ENCODE measurements at regions not wholly inside any gene's neighbourhood (a gene's known extent, or its start where the extent isn't known, plus 50 kb on each side); places are given as distances from the start of the nearest gene placed in this dataset.
A peak's percentile ranks its signal among the peaks of the same experiment; 100 is the strongest.

- Histone ChIP-seq H3K4me3 (ENCODE audit: insufficient read depth, low read length) (no peak overlapping the region), H3K36me3 (ENCODE audit: insufficient read depth, low read length) (no peaks in the 10 kb centered on the region), H3K4me2 (ENCODE audit: insufficient read depth, low read length) (no peak overlapping the region), H3K27me3 (ENCODE audit: insufficient read depth, low read length) (no peaks in the 10 kb centered on the region), H4K20me1 (ENCODE audit: insufficient read depth, low read length) (no peaks in the 10 kb centered on the region), H3K4me1 (ENCODE audit: insufficient read depth, low read length) (peaks cover 11% of the 10 kb centered on the region), H3K27ac (ENCODE audit: low read depth, low read length) (no peak overlapping the region), H3K9me3 (ENCODE audit: low read depth, low read length) (no peaks in the 10 kb centered on the region), H3K79me2 (ENCODE audit: insufficient read depth, low read length) (no peaks in the 10 kb centered on the region), H2AFZ (ENCODE audit: low read length) (peak overlapping the region; percentile 54)
- DNase-seq (ENCODE audit: insufficient read length, low spot score, missing footprints): no peak
- TF ChIP-seq CTCF (IDR thresholded peaks at IDR 0.05; ENCODE audit: extremely low read depth, low read depth, low read length): no peak
Observed at GRCh38 chr4:124946696-124947095, 234.2 kb upstream of the ANKRD50 start.

- Histone ChIP-seq H2AFZ (ENCODE audit: low read length) (peak overlapping the region; percentile 2), H3K4me1 (ENCODE audit: insufficient read depth, low read length) (peaks cover 23% of the 10 kb centered on the region), H4K20me1 (ENCODE audit: insufficient read depth, low read length) (no peaks in the 10 kb centered on the region), H3K9me3 (ENCODE audit: low read depth, low read length) (no peaks in the 10 kb centered on the region), H3K4me3 (ENCODE audit: insufficient read depth, low read length) (peak overlapping the region; percentile 54), H3K4me2 (ENCODE audit: insufficient read depth, low read length) (peak overlapping the region; percentile 62), H3K27me3 (ENCODE audit: insufficient read depth, low read length) (no peaks in the 10 kb centered on the region), H3K36me3 (ENCODE audit: insufficient read depth, low read length) (no peaks in the 10 kb centered on the region), H3K27ac (ENCODE audit: low read depth, low read length) (no peak overlapping the region), H3K79me2 (ENCODE audit: insufficient read depth, low read length) (no peaks in the 10 kb centered on the region)
- no peak for TF ChIP-seq CTCF (IDR thresholded peaks at IDR 0.05; ENCODE audit: extremely low read depth, low read depth, low read length)
- no peak for DNase-seq (ENCODE audit: insufficient read length, low spot score, missing footprints)
Observed at GRCh38 chr4:124945422-124945821, 232.9 kb upstream of the ANKRD50 start.

GRCh38 chr4:124943938-124944337 lies 231.4 kb upstream of the ANKRD50 start:
- Histone ChIP-seq H3K27me3 (ENCODE audit: insufficient read depth, low read length) (no peaks in the 10 kb centered on the region), H3K27ac (ENCODE audit: low read depth, low read length) (peak overlapping the region; percentile 29), H4K20me1 (ENCODE audit: insufficient read depth, low read length) (no peaks in the 10 kb centered on the region), H3K79me2 (ENCODE audit: insufficient read depth, low read length) (no peaks in the 10 kb centered on the region), H3K4me1 (ENCODE audit: insufficient read depth, low read length) (peaks cover 31% of the 10 kb centered on the region), H2AFZ (ENCODE audit: low read length) (peak overlapping the region; percentile 20), H3K9me3 (ENCODE audit: low read depth, low read length) (no peaks in the 10 kb centered on the region), H3K4me3 (ENCODE audit: insufficient read depth, low read length) (no peak overlapping the region), H3K4me2 (ENCODE audit: insufficient read depth, low read length) (peak overlapping the region; percentile 43), H3K36me3 (ENCODE audit: insufficient read depth, low read length) (no peaks in the 10 kb centered on the region)
- no peak for DNase-seq (ENCODE audit: insufficient read length, low spot score, missing footprints)
- no peak for TF ChIP-seq CTCF (IDR thresholded peaks at IDR 0.05; ENCODE audit: extremely low read depth, low read depth, low read length)

GRCh38 chr4:124943145-124943889 lies 230.8 kb upstream of the ANKRD50 start:
- no peaks in the 10 kb centered on the region for H3K9me3 ChIP-seq (ENCODE audit: low read depth, low read length)
- peak overlapping the region; percentile 20 for H2AFZ ChIP-seq (ENCODE audit: low read length)
- DNase-seq (ENCODE audit: insufficient read length, low spot score, missing footprints): no peak
- no peak overlapping the region for H3K4me3 ChIP-seq (ENCODE audit: insufficient read depth, low read length)
- H3K36me3 ChIP-seq (ENCODE audit: insufficient read depth, low read length): no peaks in the 10 kb centered on the region
- no peaks in the 10 kb centered on the region for H4K20me1 ChIP-seq (ENCODE audit: insufficient read depth, low read length)
- H3K27ac ChIP-seq (ENCODE audit: low read depth, low read length): peak overlapping the region; percentile 29
- H3K4me2 ChIP-seq (ENCODE audit: insufficient read depth, low read length): peak overlapping the region; percentile 43
- H3K4me1 ChIP-seq (ENCODE audit: insufficient read depth, low read length): peaks cover 33% of the 10 kb centered on the region
- H3K27me3 ChIP-seq (ENCODE audit: insufficient read depth, low read length): no peaks in the 10 kb centered on the region
- TF ChIP-seq CTCF (IDR thresholded peaks at IDR 0.05; ENCODE audit: extremely low read depth, low read depth, low read length): no peak
- H3K79me2 ChIP-seq (ENCODE audit: insufficient read depth, low read length): no peaks in the 10 kb centered on the region
